H1 (cell line): ENCODE measurements at regions not wholly inside any gene's neighbourhood (a gene's known extent, or its start where the extent isn't known, plus 50 kb on each side); places are given as distances from the start of the nearest gene placed in this dataset.

Experiments
- CHD1 ChIP-seq: IDR thresholded peaks from 2 replicates; pipeline ENCODE4 v1.6.1; 2012; ENCODE audit warnings: low read depth, low read length, improper control_type of control experiment
- RNF2 ChIP-seq: fragments of 200-900, 300-1000 bp; sonication (generic); IDR thresholded peaks from 2 replicates; pipeline ENCODE4 v1.7.1; 2016; ENCODE audit warnings: borderline replicate concordance, low read depth, mild to moderate bottlenecking, antibody characterized with exemption, low read length; ENCODE audit not compliant: poor library complexity, severe bottlenecking; ENCODE audit errors: missing control alignments
- SP1 ChIP-seq: IDR thresholded peaks from 2 replicates; pipeline ENCODE4 v1.6.1; 2011; ENCODE audit warnings: low read depth, low read length
- TAF1 ChIP-seq: IDR thresholded peaks from 2 replicates; pipeline ENCODE4 v1.6.1; 2011; ENCODE audit warnings: mild to moderate bottlenecking, low read depth, low read length
- TF ChIP-seq, protein P1 (sequence below): IDR thresholded peaks from 2 replicates; pipeline ENCODE4 v1.6.1; 2012; ENCODE audit warnings: low read length, inconsistent platforms

GRCh38 chr2:4979111-4979510 lies 713.1 kb upstream of the SOX11 start (continued):
- TF ChIP-seq, protein P1, sequence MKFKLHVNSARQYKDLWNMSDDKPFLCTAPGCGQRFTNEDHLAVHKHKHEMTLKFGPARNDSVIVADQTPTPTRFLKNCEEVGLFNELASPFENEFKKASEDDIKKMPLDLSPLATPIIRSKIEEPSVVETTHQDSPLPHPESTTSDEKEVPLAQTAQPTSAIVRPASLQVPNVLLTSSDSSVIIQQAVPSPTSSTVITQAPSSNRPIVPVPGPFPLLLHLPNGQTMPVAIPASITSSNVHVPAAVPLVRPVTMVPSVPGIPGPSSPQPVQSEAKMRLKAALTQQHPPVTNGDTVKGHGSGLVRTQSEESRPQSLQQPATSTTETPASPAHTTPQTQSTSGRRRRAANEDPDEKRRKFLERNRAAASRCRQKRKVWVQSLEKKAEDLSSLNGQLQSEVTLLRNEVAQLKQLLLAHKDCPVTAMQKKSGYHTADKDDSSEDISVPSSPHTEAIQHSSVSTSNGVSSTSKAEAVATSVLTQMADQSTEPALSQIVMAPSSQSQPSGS: no peak
- TF ChIP-seq RNF2 (no peak), SP1 (no peak), CHD1 (no peak), TAF1 (no peak)
